ENCODE measurements at regions not wholly inside any gene's neighbourhood (a gene's known extent, or its start where the extent isn't known, plus 50 kb on each side); places are given as distances from the start of the nearest gene placed in this dataset.

GRCh38 chr7:41487229-41487940, 215.5 kb downstream of the INHBA start:
- DNase-seq (ENCODE audit: low read depth): no peak
- H3K4me3 ChIP-seq (ENCODE audit: control insufficient read depth, low read depth, low read length): no peak overlapping the region
- no peak for TF ChIP-seq CTCF (conservative IDR thresholded peaks at IDR 0.05; ENCODE audit: control insufficient read depth, insufficient read depth, low read depth, low read length)

GRCh38 chr7:41481353-41481752, 221.5 kb downstream of the INHBA start:
- TF ChIP-seq CTCF (conservative IDR thresholded peaks at IDR 0.05; ENCODE audit: control insufficient read depth, insufficient read depth, low read depth, low read length): no peak
- peak; percentile 26 for DNase-seq (ENCODE audit: low read depth)
- H3K4me3 ChIP-seq (ENCODE audit: control insufficient read depth, low read depth, low read length): no peak overlapping the region

- DNase-seq (ENCODE audit: low read depth): no peak
- no peak overlapping the region for H3K4me3 ChIP-seq (ENCODE audit: control insufficient read depth, low read depth, low read length)
- no peak for TF ChIP-seq CTCF (conservative IDR thresholded peaks at IDR 0.05; ENCODE audit: control insufficient read depth, insufficient read depth, low read depth, low read length)
Observed at GRCh38 chr7:41478187-41478586, 224.7 kb downstream of the INHBA start.

- H3K4me3 ChIP-seq (ENCODE audit: control insufficient read depth, low read depth, low read length): no peak overlapping the region
- no peak for TF ChIP-seq CTCF (conservative IDR thresholded peaks at IDR 0.05; ENCODE audit: control insufficient read depth, insufficient read depth, low read depth, low read length)
- DNase-seq (ENCODE audit: low read depth): no peak
Observed at GRCh38 chr7:41476460-41476803, 226.5 kb downstream of the INHBA start.

GRCh38 chr7:41475801-41476459, 227.0 kb downstream of the INHBA start:
- no peak for DNase-seq (ENCODE audit: low read depth)
- no peak for TF ChIP-seq CTCF (conservative IDR thresholded peaks at IDR 0.05; ENCODE audit: control insufficient read depth, insufficient read depth, low read depth, low read length)
- no peak overlapping the region for H3K4me3 ChIP-seq (ENCODE audit: control insufficient read depth, low read depth, low read length)

GRCh38 chr7:41472427-41473125, 230.3 kb downstream of the INHBA start:
- H3K4me3 ChIP-seq (ENCODE audit: control insufficient read depth, low read depth, low read length): no peak overlapping the region
- peak; percentile 54 for DNase-seq (ENCODE audit: low read depth)
- TF ChIP-seq CTCF (conservative IDR thresholded peaks at IDR 0.05; ENCODE audit: control insufficient read depth, insufficient read depth, low read depth, low read length): no peak

All from fibroblast of mammary gland (primary cell).